ENCODE measurements at regions not wholly inside any gene's neighbourhood (a gene's known extent, or its start where the extent isn't known, plus 50 kb on each side); places are given as distances from the start of the nearest gene placed in this dataset.
"Not testable (repeated sequence)": the region's sequence is repeated elsewhere in the genome, so short reads cannot be mapped to it uniquely, and the experiment has no call there.

GRCh38 chr14:48693793-48694192 lies 892.4 kb downstream of the RPS29 start:
- no peak for DNase-seq

GRCh38 chr14:48690349-48690748 lies 895.8 kb downstream of the RPS29 start:
- no peak for DNase-seq

GRCh38 chr14:48686650-48687049 lies 899.5 kb downstream of the RPS29 start:
- no peak for DNase-seq

GRCh38 chr14:48672506-48672905 lies 913.7 kb downstream of the RPS29 start:
- no peak for DNase-seq

GRCh38 chr14:48670939-48671338 lies 915.2 kb downstream of the RPS29 start:
- DNase-seq = no peak

- no peak for DNase-seq
These were observed 920.9 kb downstream of the RPS29 start for GRCh38 chr14:48665077-48665784.

GRCh38 chr14:48643241-48643640 lies 942.9 kb downstream of the RPS29 start:
- no peak for DNase-seq

- DNase-seq = no peak
These were observed 953.5 kb upstream of the MDGA2 start for GRCh38 chr14:48628870-48629269.

GRCh38 chr14:48622980-48623379 lies 947.6 kb upstream of the MDGA2 start:
- DNase-seq = no peak

- DNase-seq = no peak
These were observed 942.7 kb upstream of the MDGA2 start for GRCh38 chr14:48618057-48618456.

GRCh38 chr14:48616931-48617330 lies 941.5 kb upstream of the MDGA2 start:
- no peak for DNase-seq

GRCh38 chr14:48615618-48616017 lies 940.2 kb upstream of the MDGA2 start:
- no peak for DNase-seq

- no peak for DNase-seq
These were observed 938.6 kb upstream of the MDGA2 start for GRCh38 chr14:48614003-48614402.

GRCh38 chr14:48606960-48607359 lies 931.6 kb upstream of the MDGA2 start:
- not testable (repeated sequence) for DNase-seq

GRCh38 chr14:48598458-48598857 lies 923.1 kb upstream of the MDGA2 start:
- DNase-seq = no peak

GRCh38 chr14:48586099-48586498 lies 910.7 kb upstream of the MDGA2 start:
- no peak for DNase-seq

- no peak for DNase-seq
These were observed 908.6 kb upstream of the MDGA2 start for GRCh38 chr14:48584031-48584430.

GRCh38 chr14:48582938-48583337 lies 907.5 kb upstream of the MDGA2 start:
- no peak for DNase-seq

- DNase-seq = no peak
These were observed 905.3 kb upstream of the MDGA2 start for GRCh38 chr14:48580692-48581091.

- no peak for DNase-seq
These were observed 900.4 kb upstream of the MDGA2 start for GRCh38 chr14:48575772-48576171.

- DNase-seq = no peak
These were observed 893.3 kb upstream of the MDGA2 start for GRCh38 chr14:48568688-48569087.

- DNase-seq = no peak
These were observed 892.8 kb upstream of the MDGA2 start for GRCh38 chr14:48568252-48568651.

GRCh38 chr14:48563489-48563888 lies 888.1 kb upstream of the MDGA2 start:
- no peak for DNase-seq

GRCh38 chr14:48561438-48561837 lies 886.0 kb upstream of the MDGA2 start:
- DNase-seq = not testable (repeated sequence)

- no peak for DNase-seq
These were observed 885.0 kb upstream of the MDGA2 start for GRCh38 chr14:48560421-48560820.

Measured in CD4-positive, alpha-beta T cell treated with Interleukin-21 for 1 hour (primary cell).